DMS 273 treated with DMSO at 0.1 percent for 48 hours (cell line): ENCODE measurements at regions not wholly inside any gene's neighbourhood (a gene's known extent, or its start where the extent isn't known, plus 50 kb on each side); places are given as distances from the start of the nearest gene placed in this dataset.

Experiments used
- DNase-seq: peaks from one replicate; lab custom pipeline; 2025; lab: John Stamatoyannopoulos, UW

DNA sequence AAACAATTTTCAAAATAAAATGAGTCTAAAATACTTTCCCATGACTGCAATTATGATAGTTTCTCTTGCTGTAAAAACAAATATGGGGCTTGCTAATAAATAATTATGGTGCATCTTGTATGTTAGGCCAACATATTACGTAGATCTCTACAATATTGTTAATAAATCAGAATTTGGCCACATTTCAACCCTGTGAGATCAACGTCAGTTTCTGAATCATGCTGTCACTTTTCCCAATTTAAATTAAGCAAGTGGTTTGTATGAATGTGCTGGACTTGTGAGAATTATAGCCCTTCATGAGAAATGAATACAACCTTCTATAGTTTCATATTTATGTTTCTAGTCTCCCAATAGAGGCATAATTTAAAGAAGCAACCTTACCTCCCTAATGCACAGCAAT is 808.9 kb downstream of the SUCLG1 start:
- DNase-seq = no peak

GRCh38 chr2:83640506-83640905 is 818.6 kb downstream of the SUCLG1 start:
- DNase-seq = no peak

DNA sequence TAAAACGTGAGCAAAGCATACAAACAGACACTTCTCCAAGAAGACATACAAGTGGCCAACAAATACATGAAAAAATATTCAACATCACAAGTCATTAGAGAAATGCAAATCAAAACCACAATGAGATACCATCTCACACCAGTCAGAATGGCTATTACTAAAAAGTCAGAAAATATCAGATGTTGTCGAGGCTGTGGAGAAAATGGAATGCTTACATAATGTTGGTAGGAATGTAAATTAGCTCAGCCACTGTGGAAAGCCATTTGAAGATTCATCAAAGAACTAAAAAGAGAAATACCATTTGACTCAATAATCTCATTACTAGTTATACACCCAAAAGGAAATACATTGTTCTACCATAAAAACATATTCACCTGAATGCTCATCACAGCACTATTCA is 825.7 kb downstream of the SUCLG1 start:
- no peak for DNase-seq

DNA sequence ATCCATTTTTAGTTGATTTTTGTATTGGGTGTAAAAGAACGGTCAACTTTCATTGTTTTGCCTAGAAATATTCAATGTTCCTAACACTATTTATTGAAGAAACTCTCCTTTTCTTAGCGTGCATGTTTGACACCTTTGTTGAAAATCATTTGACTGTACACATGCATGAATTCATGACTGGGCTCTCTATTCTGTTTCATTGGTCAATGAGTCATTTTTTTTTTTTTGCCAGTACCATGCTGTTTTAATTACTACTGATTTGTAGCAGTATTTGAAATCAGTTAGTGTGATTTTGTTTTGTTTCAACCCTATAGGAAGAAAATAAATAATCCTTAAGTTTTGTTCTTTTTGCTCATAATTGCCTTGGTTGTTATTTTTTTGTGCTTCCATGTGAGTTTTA is 828.7 kb downstream of the SUCLG1 start:
- no peak for DNase-seq

GRCh38 chr2:83615511-83615910 is 843.6 kb downstream of the SUCLG1 start:
- DNase-seq = no peak

DNA sequence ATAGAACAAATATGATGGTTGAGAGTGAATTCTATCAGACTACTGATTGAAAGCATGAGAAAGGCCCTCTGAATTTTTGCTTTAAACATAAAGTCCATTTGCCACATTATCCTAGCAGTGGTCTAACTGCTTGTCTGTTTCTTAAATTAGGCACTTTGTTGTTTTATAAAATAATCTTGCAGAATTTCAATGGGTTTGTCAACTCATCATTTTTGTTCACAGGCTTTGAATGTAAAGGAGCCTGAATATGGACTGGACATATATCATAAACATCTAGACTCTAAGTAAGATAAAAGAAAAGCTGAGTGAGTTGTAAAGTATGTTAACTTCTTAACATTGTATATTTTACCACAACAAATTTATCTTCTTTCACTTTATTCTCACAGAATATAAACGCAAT is 845.9 kb downstream of the SUCLG1 start:
- no peak for DNase-seq

GRCh38 chr2:83602753-83603152 is 856.3 kb downstream of the SUCLG1 start:
- no peak for DNase-seq

GRCh38 chr2:83596592-83597282 is 862.3 kb downstream of the SUCLG1 start:
- no peak for DNase-seq

- no peak for DNase-seq
Observed at GRCh38 chr2:83595926-83596325, 863.2 kb downstream of the SUCLG1 start.

DNA sequence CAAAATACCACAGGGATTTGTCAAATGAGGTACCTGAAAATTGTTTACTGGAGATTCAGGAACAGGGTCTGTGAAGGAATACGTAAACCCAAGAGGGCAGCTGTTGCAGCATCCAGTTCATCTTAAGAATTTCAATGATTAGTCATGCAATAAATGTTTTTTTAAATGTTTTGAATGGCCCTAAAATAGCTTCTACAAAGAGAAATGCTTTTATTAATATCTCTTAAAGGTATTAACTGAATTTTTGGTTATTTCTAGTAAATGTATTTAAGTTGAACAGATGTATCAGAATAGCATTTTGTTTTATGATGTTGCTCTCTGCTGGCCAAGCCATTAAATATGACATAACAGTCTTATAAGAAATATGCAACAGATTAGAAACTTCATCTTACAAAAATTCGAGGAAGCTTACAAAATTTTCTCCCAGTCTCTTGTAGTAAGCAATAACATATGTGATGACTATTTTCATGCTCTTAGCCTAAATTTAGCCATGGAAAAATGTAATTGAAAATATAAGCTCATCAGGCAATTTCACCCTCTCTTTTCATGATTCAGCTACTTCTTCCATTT is 863.9 kb downstream of the SUCLG1 start:
- no peak for DNase-seq

- DNase-seq = no peak
Observed at GRCh38 chr2:83594241-83595120, 864.6 kb downstream of the SUCLG1 start.

- no peak for DNase-seq
Observed at GRCh38 chr2:83587309-83587708, 871.8 kb downstream of the SUCLG1 start.

- DNase-seq = no peak
Observed at GRCh38 chr2:83585250-83585649, 873.8 kb downstream of the SUCLG1 start.

DNA sequence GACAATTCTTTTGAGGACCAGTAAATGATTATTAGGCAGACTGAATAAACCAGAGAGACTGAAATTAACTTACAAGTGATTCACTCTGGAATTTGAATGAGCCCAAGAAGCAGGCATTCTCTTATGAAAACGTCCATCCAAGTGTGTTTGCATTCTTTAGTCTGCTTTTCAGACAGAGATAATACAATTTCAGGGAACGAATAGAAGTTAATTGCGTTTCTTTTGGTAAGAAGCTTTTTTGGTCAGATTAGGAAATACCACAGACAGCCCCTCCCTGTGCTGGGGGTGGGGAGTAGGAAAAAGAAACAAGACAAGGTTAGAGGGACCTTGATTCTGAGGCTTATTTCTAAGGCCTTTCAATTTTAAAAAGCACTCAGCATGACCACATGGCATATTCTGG is 874.4 kb downstream of the SUCLG1 start:
- DNase-seq = no peak

GRCh38 chr2:83582589-83582988 is 876.5 kb downstream of the SUCLG1 start:
- DNase-seq = no peak

GRCh38 chr2:83579507-83579906 is 879.6 kb downstream of the SUCLG1 start:
- DNase-seq = no peak

GRCh38 chr2:83578405-83578804 is 880.7 kb downstream of the SUCLG1 start:
- no peak for DNase-seq

- no peak for DNase-seq
Observed at GRCh38 chr2:83574614-83575013, 884.5 kb downstream of the SUCLG1 start.

DNA sequence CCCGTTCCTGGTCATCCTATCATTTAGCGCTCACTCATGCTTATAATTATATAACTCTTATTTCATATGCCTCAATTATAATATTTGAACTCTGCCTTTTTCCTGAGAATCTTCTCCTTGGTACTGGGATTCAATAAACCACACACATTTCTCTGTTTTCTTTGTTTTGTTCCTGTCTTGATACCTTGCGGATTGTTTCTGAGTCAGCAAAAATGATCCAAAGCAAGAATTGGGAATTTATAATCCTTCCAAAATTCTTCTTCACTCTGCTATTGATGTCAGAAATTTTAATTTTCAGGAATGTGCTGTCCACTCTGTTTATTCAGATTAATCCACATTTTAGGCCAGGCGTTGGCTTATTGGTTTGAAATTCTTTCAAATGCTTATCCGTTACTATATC is 886.0 kb downstream of the SUCLG1 start:
- DNase-seq = no peak

GRCh38 chr2:83572400-83572799 is 886.7 kb downstream of the SUCLG1 start:
- DNase-seq = no peak

DNA sequence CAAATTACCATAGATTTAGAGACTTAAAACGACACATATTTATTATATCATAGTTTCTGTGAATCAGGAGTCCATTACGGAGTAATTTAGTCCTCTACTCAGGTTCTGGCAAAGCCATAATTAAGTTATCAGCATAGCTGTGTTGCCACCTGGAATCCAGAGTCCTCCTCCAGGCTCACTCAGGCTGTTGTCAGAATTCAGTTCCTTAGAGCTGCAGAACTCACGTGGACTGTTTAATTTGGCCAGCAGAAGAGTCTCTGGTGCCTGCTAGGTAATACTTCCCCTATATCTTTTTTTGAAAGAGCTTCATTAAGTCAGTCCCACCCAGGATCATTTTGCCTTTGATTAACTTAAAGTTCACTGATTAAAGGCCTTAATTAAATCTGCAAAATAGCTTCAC is 891.5 kb downstream of the SUCLG1 start:
- DNase-seq = no peak

- DNase-seq = no peak
Observed at GRCh38 chr2:83565626-83566025, 893.5 kb downstream of the SUCLG1 start.

GRCh38 chr2:83565181-83565580 is 893.9 kb downstream of the SUCLG1 start:
- DNase-seq = no peak
